ENCODE measurements at regions not wholly inside any gene's neighbourhood (a gene's known extent, or its start where the extent isn't known, plus 50 kb on each side); places are given as distances from the start of the nearest gene placed in this dataset. TPM values are rescaled to one million over a fixed set of nuclear protein-coding genes. Genes with fewer than 3 reads are reported as not detected.

GRCh38 chr14:101506926-101507835, 54.1 kb upstream of the DIO3 start:
- no peaks in the 10 kb centered on the region for H3K36me3 Mint-ChIP-seq (ENCODE audit: low read depth)
- ATAC-seq (no peak), DNase-seq (no peak)
- POLR2A ChIA-PET, result no interaction called here
- no peak overlapping the region for H3K4me3 Mint-ChIP-seq
- no peak overlapping the region for H3K27ac Mint-ChIP-seq
- H3K9me3 Mint-ChIP-seq (ENCODE audit: insufficient read depth), result no peaks in the 10 kb centered on the region
- CTCF ChIA-PET, result no interaction called here
- H3K4me1 Mint-ChIP-seq (ENCODE audit: low read depth), result no peaks in the 10 kb centered on the region
- H3K27me3 Mint-ChIP-seq (ENCODE audit: low read depth), result no peaks in the 10 kb centered on the region

GRCh38 chr14:101507836-101508150, 53.5 kb upstream of the DIO3 start:
- no peak for DNase-seq
- no peak for ATAC-seq
- H3K27me3 Mint-ChIP-seq (ENCODE audit: low read depth), result no peaks in the 10 kb centered on the region
- no peaks in the 10 kb centered on the region for H3K4me1 Mint-ChIP-seq (ENCODE audit: low read depth)
- no peak overlapping the region for H3K4me3 Mint-ChIP-seq
- ChIA-PET POLR2A (no interaction called here), CTCF (no interaction called here)
- H3K36me3 Mint-ChIP-seq (ENCODE audit: low read depth), result no peaks in the 10 kb centered on the region
- H3K27ac Mint-ChIP-seq, result no peak overlapping the region
- H3K9me3 Mint-ChIP-seq (ENCODE audit: insufficient read depth), result no peaks in the 10 kb centered on the region

- ChIA-PET CTCF (no interaction called here), POLR2A (no interaction called here)
- ATAC-seq (no peak), DNase-seq (no peak)
- Mint-ChIP-seq H3K27me3 (ENCODE audit: low read depth) (no peaks in the 10 kb centered on the region), H3K36me3 (ENCODE audit: low read depth) (no peaks in the 10 kb centered on the region), H3K4me1 (ENCODE audit: low read depth) (no peaks in the 10 kb centered on the region), H3K9me3 (ENCODE audit: insufficient read depth) (no peaks in the 10 kb centered on the region), H3K4me3 (no peak overlapping the region), H3K27ac (no peak overlapping the region)
Observed at GRCh38 chr14:101508196-101508947, 52.9 kb upstream of the DIO3 start.

GRCh38 chr14:101508948-101509729, 52.2 kb upstream of the DIO3 start:
- ChIA-PET CTCF (no interaction called here), POLR2A (no interaction called here)
- ATAC-seq (no peak), DNase-seq (no peak)
- no peaks in the 10 kb centered on the region for H3K9me3 Mint-ChIP-seq (ENCODE audit: insufficient read depth)
- no peaks in the 10 kb centered on the region for H3K4me1 Mint-ChIP-seq (ENCODE audit: low read depth)
- H3K27ac Mint-ChIP-seq, result no peak overlapping the region
- H3K36me3 Mint-ChIP-seq (ENCODE audit: low read depth), result no peaks in the 10 kb centered on the region
- H3K4me3 Mint-ChIP-seq, result no peak overlapping the region
- no peaks in the 10 kb centered on the region for H3K27me3 Mint-ChIP-seq (ENCODE audit: low read depth)

GRCh38 chr14:101509730-101510371, 51.4 kb upstream of the DIO3 start:
- Mint-ChIP-seq H3K4me1 (ENCODE audit: low read depth) (no peaks in the 10 kb centered on the region), H3K9me3 (ENCODE audit: insufficient read depth) (no peaks in the 10 kb centered on the region), H3K36me3 (ENCODE audit: low read depth) (no peaks in the 10 kb centered on the region), H3K4me3 (no peak overlapping the region), H3K27ac (no peak overlapping the region), H3K27me3 (ENCODE audit: low read depth) (no peaks in the 10 kb centered on the region)
- POLR2A ChIA-PET, result no interaction called here
- no peak for DNase-seq
- CTCF ChIA-PET, result no interaction called here
- ATAC-seq, result no peak

- DNase-seq, result no peak
- ChIA-PET POLR2A (no interaction called here), CTCF (no interaction called here)
- Mint-ChIP-seq H3K4me1 (ENCODE audit: low read depth) (no peaks in the 10 kb centered on the region), H3K27me3 (ENCODE audit: low read depth) (no peaks in the 10 kb centered on the region), H3K36me3 (ENCODE audit: low read depth) (no peaks in the 10 kb centered on the region), H3K4me3 (no peak overlapping the region), H3K27ac (no peak overlapping the region), H3K9me3 (ENCODE audit: insufficient read depth) (no peaks in the 10 kb centered on the region)
- ATAC-seq, result no peak
Observed at GRCh38 chr14:101511199-101511598, 50.1 kb upstream of the DIO3 start.

Small RNAs in the stretch of these regions (microRNA-seq; reads per million reads assigned to microRNA genes)
- not detected for gene MIR1185-1
- not detected for gene MIR1185-2
- not detected for gene MIR1193
- not detected for gene MIR1197
- 1.7 reads per million for gene MIR134
- gene MIR154, result not detected
- 1.7 reads per million for gene MIR299
- not detected for gene MIR300
- not detected for gene MIR323A
- gene MIR323B, result not detected
- gene MIR329-1, result not detected
- not detected for gene MIR329-2
- gene MIR369, result 7.5 reads per million, percentile 15 among the genes with 10 or more reads in this experiment
- not detected for gene MIR376A1
- gene MIR376A2, result not detected
- not detected for gene MIR376B
- gene MIR376C, result 2.3 reads per million
- not detected for gene MIR377
- gene MIR379, result 1.7 reads per million
- gene MIR380, result not detected
- not detected for gene MIR381
- gene MIR382, result 3.4 reads per million
- gene MIR409, result not detected
- 1.7 reads per million for gene MIR411
- not detected for gene MIR412
- gene MIR485, result 1.7 reads per million
- 1.7 reads per million for gene MIR487A
- 37.3 reads per million, percentile 46 among the genes with 10 or more reads in this experiment for gene MIR487B
- gene MIR494, result 2.3 reads per million
- gene MIR495, result not detected
- gene MIR496, result not detected
- not detected for gene MIR539
- gene MIR541, result not detected
- gene MIR543, result not detected
- not detected for gene MIR544A
- not detected for gene MIR654
- gene MIR655, result not detected
- gene MIR656, result not detected
- not detected for gene MIR668
- gene MIR758, result not detected
- not detected for gene MIR889

All from activated CD8-positive, alpha-beta T cell treated with anti-CD3 and anti-CD28 coated beads, Interleukin-2, amount 10 ng/mL, durations not matched to agents 7 days and 5 days (primary cell).